GM12865 (cell line): ENCODE measurements at regions not wholly inside any gene's neighbourhood (a gene's known extent, or its start where the extent isn't known, plus 50 kb on each side); places are given as distances from the start of the nearest gene placed in this dataset.

Experiments used
- DNase-seq: peaks from one replicate; pipeline ENCODE4 v3.0.0; 2010; ENCODE audit warnings: low read depth
- H3K4me3 ChIP-seq: 2 replicates; pipeline ENCODE4 v1.5.1; 2011; ENCODE audit warnings: mild to moderate bottlenecking, low read depth, low read length, control low read depth
- CTCF ChIP-seq: IDR thresholded peaks from 2 replicates; pipeline ENCODE4 v1.5.1; 2011; ENCODE audit warnings: low read length, control low read depth, low read depth, inconsistent platforms; ENCODE audit not compliant: insufficient read depth; ENCODE audit errors: missing control alignments

GRCh38 chr3:168342946-168343850 lies 247.5 kb upstream of the GOLIM4 start:
- no peak for DNase-seq
- no peak for TF ChIP-seq CTCF
- H3K4me3 ChIP-seq: no peak overlapping the region

GRCh38 chr3:168341956-168342936 lies 246.5 kb upstream of the GOLIM4 start:
- no peak for TF ChIP-seq CTCF
- no peak overlapping the region for H3K4me3 ChIP-seq
- DNase-seq: no peak

GRCh38 chr3:168341192-168341815 lies 245.6 kb upstream of the GOLIM4 start:
- H3K4me3 ChIP-seq: no peak overlapping the region
- no peak for TF ChIP-seq CTCF
- DNase-seq: no peak

- H3K4me3 ChIP-seq: no peak overlapping the region
- no peak for TF ChIP-seq CTCF
- no peak for DNase-seq
These were observed 242.4 kb upstream of the GOLIM4 start for GRCh38 chr3:168338161-168338560.

GRCh38 chr3:168336276-168336675 lies 240.6 kb upstream of the GOLIM4 start:
- no peak for TF ChIP-seq CTCF
- no peak overlapping the region for H3K4me3 ChIP-seq
- DNase-seq: no peak

GRCh38 chr3:168333410-168333935 lies 237.7 kb upstream of the GOLIM4 start:
- no peak for TF ChIP-seq CTCF
- no peak overlapping the region for H3K4me3 ChIP-seq
- no peak for DNase-seq
